ENCODE measurements at regions not wholly inside any gene's neighbourhood (a gene's known extent, or its start where the extent isn't known, plus 50 kb on each side); places are given as distances from the start of the nearest gene placed in this dataset.

DNA sequence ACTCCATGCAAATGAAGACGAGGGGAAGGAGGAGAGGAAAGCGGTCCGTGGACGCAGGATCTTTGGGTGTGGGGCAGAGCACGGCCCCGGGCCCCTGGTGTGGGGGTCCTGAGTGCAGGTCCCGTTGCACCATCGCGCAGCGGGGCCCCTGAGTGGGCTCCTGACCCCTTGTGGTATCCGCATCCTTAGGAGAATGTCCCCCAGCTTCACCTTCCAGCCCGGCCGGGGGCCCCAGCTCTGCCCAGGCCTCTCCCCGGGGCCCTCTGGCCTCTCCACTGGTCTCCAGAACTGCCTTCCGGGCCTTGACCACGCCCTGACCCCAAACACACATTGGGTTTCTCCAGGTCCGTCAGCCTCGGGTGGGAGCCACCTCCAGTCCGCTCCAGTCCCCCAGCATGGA, 431.8 kb upstream of the SALL3 start:
- DNase-seq (ENCODE audit: insufficient read length) (no peak), FAIRE-seq (no peak)
- TF ChIP-seq POLR2A (IDR thresholded peaks at IDR 0.05; ENCODE audit: low read depth, low read length) (no peak), TAF1 (IDR thresholded peaks at IDR 0.05; ENCODE audit: borderline replicate concordance, low read depth, low read length) (no peak), POLR2AphosphoS5 (IDR thresholded peaks at IDR 0.05; ENCODE audit: low read depth, low read length) (no peak)

DNA sequence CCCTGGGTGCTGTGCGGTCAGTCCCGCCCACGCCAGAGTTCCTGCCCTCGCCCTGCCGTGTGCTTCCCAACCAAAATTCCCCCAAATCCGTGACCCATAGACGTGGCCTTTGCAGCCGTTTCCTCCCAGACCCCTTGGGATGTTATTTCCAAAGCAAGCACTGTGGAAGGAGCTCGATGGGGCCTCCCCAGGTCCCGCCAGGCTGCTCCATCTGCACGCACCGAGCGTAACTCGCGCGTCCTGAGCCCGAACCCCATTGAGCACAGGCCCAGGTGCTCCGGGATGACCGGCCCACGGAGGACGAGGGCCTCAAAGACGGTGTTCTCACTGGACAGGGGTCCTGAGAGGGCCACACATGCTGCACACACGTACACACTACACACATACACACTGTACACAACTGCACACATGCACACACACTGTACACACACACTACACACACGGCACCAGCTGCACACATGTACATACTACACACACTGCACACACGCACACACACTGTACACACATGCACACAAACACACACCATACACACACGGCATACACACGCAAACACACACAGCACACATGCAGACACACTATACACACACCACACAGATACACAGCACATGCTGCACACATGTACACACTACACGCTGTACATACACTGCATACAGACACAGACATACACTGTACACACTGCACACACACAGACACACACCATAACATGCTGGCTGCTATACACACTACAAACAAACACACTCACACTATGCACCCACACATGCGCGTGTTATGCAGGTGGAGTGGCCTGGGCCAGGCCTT, 431.2 kb upstream of the SALL3 start:
- FAIRE-seq (no peak), DNase-seq (ENCODE audit: insufficient read length) (no peak)

DNA sequence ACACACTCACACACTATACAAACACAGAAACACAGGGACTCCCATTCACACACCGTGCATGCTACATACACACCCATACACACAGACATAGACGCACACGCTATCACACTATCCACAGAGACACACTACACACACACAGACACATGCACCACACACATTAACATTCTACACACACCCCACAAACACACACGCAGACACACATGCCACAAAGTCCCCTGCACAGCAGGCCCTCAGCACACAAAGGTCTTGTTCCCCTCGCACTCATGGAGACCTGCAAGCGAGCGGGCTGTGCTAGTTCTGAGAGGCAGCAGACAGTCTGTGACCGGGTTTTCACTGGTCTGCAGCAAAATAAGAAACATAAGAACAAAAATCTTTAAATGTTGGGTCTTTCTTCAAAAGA, 429.6 kb upstream of the SALL3 start:
- TF ChIP-seq POLR2AphosphoS5 (IDR thresholded peaks at IDR 0.05; ENCODE audit: low read depth, low read length) = no peak
- no peak for TF ChIP-seq POLR2A (IDR thresholded peaks at IDR 0.05; ENCODE audit: low read depth, low read length)
- FAIRE-seq = no peak
- DNase-seq (ENCODE audit: insufficient read length) = no peak

More for the DNA sequence above, 431.2 kb upstream of the SALL3 start:
- no peak for TF ChIP-seq POLR2AphosphoS5 (IDR thresholded peaks at IDR 0.05; ENCODE audit: low read depth, low read length)
- no peak for TF ChIP-seq POLR2A (IDR thresholded peaks at IDR 0.05; ENCODE audit: low read depth, low read length)
- TF ChIP-seq TAF1 (IDR thresholded peaks at IDR 0.05; ENCODE audit: borderline replicate concordance, low read depth, low read length) = no peak

DNA sequence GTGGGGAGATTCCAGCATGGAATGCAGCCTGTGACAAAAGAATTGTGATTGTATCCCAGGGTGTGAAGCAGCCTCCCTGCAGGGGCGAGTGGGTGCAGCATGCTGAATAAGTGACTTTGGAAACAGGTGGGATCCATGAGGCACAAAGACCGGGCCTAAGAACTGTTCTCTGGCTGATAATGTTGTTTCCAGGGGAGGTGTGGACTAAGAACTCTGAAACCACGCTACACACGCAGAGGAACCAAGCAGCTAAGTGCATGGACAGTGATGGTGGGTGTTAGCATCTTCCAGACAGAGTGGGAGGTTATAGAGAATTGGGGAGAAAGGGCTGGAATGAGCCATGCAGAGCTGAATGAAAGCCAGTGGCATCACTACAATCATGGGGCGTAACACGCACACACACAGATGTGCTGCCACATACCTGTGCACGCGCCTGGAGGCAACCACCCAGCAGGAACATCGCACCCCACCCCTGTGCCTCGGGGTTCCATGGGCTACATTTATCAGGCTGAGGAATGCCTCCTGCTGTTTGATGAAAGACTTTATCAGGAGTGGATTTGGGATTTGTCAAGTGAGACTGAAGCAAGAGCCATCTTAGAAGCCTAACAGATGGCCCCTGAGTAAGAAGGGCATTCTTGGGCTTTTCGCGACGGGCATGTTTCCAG, 424.5 kb upstream of the SALL3 start:
- TF ChIP-seq TAF1 (IDR thresholded peaks at IDR 0.05; ENCODE audit: borderline replicate concordance, low read depth, low read length) (no peak), POLR2AphosphoS5 (IDR thresholded peaks at IDR 0.05; ENCODE audit: low read depth, low read length) (no peak), POLR2A (IDR thresholded peaks at IDR 0.05; ENCODE audit: low read depth, low read length) (no peak)
- no peak for FAIRE-seq
- DNase-seq (ENCODE audit: insufficient read length) = no peak

DNA sequence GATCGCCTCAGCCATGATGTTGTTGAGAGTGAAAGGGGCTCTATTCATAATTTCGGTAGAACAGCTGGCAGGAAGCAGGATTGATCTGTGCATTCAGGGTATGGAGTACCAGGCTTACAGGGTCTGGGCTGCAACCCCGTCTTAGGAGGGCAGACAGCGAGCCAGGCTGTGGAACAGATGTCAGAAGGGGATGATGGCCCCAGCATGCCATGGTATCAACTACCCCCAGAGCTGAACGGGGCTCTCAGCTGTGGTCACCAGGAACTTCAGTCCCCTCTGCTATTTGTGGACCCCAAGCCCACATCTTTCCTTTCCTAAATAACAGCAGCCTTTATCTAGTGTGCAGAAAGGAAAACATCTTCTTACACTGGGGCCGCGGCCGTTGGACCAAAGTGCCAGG, 422.2 kb upstream of the SALL3 start:
- TF ChIP-seq TAF1 (IDR thresholded peaks at IDR 0.05; ENCODE audit: borderline replicate concordance, low read depth, low read length) (no peak), POLR2A (IDR thresholded peaks at IDR 0.05; ENCODE audit: low read depth, low read length) (no peak), POLR2AphosphoS5 (IDR thresholded peaks at IDR 0.05; ENCODE audit: low read depth, low read length) (no peak)
- no peak for DNase-seq (ENCODE audit: insufficient read length)
- FAIRE-seq = no peak

DNA sequence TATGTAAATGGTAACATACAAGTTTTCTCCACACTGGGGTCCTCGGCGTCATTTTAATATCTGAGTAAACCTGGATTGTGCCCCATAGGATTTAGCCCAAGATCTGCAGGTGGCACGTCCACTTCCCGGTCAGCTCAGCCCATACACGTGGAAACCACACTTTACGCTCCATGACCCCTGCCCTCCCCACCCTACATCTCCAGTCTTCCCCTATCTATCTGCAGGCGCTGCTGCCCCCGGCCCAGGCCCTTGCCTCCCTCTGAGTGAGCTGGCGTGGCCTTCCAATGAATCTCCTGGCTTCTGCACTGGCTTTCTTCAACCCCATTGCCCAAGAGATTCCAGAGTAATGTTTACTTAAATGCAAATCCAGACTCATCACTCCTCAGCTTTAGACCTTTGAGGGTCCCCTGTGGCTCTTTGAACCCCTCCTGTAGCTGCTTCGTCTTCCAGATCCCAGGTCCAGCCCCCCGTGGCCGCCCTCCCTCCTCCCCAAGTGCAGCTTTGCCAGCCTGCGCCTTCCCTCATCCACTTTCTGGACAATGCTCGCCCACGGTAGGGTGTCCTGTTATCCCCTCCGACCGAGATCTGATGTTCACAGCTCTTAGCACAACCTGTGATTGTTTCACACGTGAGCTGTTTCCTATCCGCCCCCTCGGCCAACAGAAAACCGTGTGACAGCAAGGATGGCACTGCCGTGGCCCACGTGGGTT, 421.4 kb upstream of the SALL3 start:
- no peak for TF ChIP-seq TAF1 (IDR thresholded peaks at IDR 0.05; ENCODE audit: borderline replicate concordance, low read depth, low read length)
- no peak for TF ChIP-seq POLR2AphosphoS5 (IDR thresholded peaks at IDR 0.05; ENCODE audit: low read depth, low read length)
- TF ChIP-seq POLR2A (IDR thresholded peaks at IDR 0.05; ENCODE audit: low read depth, low read length) = no peak
- no peak for FAIRE-seq
- no peak for DNase-seq (ENCODE audit: insufficient read length)

DNA sequence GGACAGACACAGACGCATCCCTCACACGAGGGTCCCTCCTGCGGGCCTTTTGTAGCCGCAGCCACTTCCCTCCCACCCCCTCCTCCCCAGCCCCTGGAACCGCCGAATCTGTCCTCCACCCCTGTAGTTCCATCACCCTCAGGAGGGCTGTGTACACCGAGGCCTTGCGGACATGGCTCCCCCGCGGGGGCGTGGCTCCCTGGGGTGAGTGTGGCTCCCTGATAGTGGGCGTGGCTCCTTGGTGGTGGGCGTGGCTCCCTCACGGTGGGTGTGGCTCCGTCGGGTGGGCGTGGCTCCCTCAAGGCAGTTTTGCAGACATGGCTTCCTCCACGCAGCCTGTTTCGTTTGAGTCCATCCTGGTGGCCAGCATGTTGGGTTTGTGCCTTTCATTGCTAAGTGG, 420.7 kb upstream of the SALL3 start:
- no peak for FAIRE-seq
- DNase-seq (ENCODE audit: insufficient read length) = no peak
- no peak for TF ChIP-seq POLR2A (IDR thresholded peaks at IDR 0.05; ENCODE audit: low read depth, low read length)
- no peak for TF ChIP-seq POLR2AphosphoS5 (IDR thresholded peaks at IDR 0.05; ENCODE audit: low read depth, low read length)
- TF ChIP-seq TAF1 (IDR thresholded peaks at IDR 0.05; ENCODE audit: borderline replicate concordance, low read depth, low read length) = no peak

DNA sequence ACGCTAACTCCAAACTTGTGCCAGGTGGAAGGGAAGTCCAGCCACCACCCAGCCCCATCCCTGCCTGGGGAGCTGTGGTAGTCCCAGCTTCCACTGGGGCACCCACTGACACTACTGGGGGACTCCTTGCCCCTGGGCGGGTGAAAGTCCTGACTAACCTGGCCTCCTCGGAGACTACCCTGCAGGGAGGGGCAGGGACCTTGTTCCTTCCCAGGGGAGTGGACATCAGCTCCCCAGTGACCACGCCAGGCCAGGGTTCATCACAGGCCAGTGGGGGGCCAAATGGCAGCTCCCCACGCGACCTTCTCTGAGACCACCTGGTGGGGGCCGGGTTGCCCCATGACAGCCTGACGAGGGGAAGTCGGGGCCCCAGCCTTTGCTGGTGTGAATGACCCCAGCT, 420.0 kb upstream of the SALL3 start:
- FAIRE-seq (no peak), DNase-seq (ENCODE audit: insufficient read length) (no peak)
- TF ChIP-seq POLR2AphosphoS5 (IDR thresholded peaks at IDR 0.05; ENCODE audit: low read depth, low read length) = no peak
- TF ChIP-seq TAF1 (IDR thresholded peaks at IDR 0.05; ENCODE audit: borderline replicate concordance, low read depth, low read length) = no peak
- no peak for TF ChIP-seq POLR2A (IDR thresholded peaks at IDR 0.05; ENCODE audit: low read depth, low read length)

DNA sequence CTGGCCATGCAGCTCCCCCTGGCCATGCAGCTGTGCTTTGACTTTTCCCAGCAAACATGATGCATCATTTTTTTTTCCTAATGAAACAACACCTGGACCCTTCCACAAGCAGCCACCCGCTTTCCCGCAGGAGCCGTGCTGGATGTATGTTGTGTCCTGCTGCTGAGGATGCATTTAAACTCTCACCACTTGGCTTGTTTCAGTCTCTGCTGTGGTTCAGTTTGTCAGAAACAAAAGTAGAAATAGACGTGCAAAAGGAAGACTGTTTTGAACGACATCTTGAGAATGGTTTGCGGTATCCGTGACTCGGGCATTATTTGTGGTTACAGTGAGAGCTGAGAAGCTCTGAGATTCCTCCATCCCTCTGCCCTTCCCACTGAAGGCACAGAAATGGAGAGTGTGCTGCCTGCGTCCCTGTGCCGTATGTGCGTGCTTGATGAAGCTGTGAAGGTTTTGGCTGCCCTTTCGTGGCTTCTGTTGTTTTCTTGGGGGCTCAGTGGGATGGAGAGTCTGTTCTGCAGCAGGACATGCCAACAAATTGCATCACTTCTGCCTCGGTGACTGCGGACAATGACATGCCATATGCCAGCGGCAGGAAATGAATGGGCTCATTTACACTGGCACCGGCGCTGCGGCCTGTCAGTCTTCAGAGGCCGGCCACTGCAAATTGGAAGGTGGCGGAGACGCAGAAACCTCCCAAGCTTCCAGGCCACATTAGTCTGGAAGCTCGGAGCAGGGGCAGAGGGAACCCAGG, 417.7 kb upstream of the SALL3 start:
- FAIRE-seq = no peak
- DNase-seq (ENCODE audit: insufficient read length) = no peak
- TF ChIP-seq POLR2AphosphoS5 (IDR thresholded peaks at IDR 0.05; ENCODE audit: low read depth, low read length) = no peak
- TF ChIP-seq TAF1 (IDR thresholded peaks at IDR 0.05; ENCODE audit: borderline replicate concordance, low read depth, low read length) = no peak
- TF ChIP-seq POLR2A (IDR thresholded peaks at IDR 0.05; ENCODE audit: low read depth, low read length) = no peak

DNA sequence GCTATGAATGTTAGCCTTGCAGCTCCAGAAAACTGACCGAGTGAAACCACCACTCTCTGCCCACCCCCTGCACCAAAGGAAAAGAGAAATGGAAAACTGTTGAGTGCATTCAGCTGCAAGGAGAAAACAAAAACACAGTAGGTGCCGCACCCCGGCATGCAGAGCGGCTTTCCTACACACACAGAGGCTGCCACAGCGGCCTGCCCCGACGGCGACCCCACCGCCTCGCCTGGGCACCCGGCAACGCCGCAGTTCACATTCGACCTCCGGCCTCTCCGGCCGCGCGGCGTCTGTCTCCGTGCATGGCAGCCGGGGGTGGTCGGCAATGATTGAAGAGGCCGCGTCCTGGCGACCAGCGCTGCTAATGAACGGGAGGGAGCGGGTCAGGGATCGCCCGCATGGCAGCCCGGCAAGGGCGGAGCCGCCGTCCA, 417.1 kb upstream of the SALL3 start:
- TF ChIP-seq POLR2A (IDR thresholded peaks at IDR 0.05; ENCODE audit: low read depth, low read length) (no peak), POLR2AphosphoS5 (IDR thresholded peaks at IDR 0.05; ENCODE audit: low read depth, low read length) (no peak), TAF1 (IDR thresholded peaks at IDR 0.05; ENCODE audit: borderline replicate concordance, low read depth, low read length) (no peak)
- FAIRE-seq = no peak
- no peak for DNase-seq (ENCODE audit: insufficient read length)

DNA sequence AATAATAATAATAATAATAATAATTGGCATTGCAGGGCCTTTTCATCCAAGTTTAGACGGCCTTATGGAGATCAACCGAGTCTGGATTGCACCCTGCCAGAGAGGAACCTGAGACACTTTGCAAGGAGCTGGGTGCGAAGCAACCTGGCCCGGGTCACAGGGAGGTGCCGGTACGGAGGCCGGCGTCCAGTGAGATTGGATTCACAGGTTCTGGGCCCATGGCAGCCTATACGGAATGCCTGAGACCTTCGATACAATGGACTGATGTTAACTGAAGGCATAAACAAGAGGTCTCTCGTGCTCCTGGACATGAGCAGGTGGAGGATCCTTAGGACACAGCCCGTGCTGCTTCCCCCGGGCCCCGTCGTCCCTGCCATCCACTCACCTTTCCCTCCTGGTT, 416.5 kb upstream of the SALL3 start:
- no peak for TF ChIP-seq POLR2A (IDR thresholded peaks at IDR 0.05; ENCODE audit: low read depth, low read length)
- TF ChIP-seq POLR2AphosphoS5 (IDR thresholded peaks at IDR 0.05; ENCODE audit: low read depth, low read length) = no peak
- no peak for TF ChIP-seq TAF1 (IDR thresholded peaks at IDR 0.05; ENCODE audit: borderline replicate concordance, low read depth, low read length)
- FAIRE-seq (no peak), DNase-seq (ENCODE audit: insufficient read length) (no peak)

Data from GM12892 (cell line).